Body of pancreas (tissue), 4 donors: ENCODE measurements at regions not wholly inside any gene's neighbourhood (a gene's known extent, or its start where the extent isn't known, plus 50 kb on each side); places are given as distances from the start of the nearest gene placed in this dataset.

Experiments used
- POLR2A ChIP-seq, 3 donors: fragments of 450-650 bp; IDR thresholded peaks; one replicate each; pipeline ENCODE4 v1.6.1; 2016; ENCODE audit warnings: antibody characterized with exemption in 3 of 3, mild to moderate bottlenecking in 2 of 3
- TF ChIP-seq, protein P1 (sequence below), 7 experiments: fragments of 450-650 bp in 4 of 7; fragments of 200-600 bp in 3 of 7; sonication (generic) in 3 of 7; IDR thresholded peaks; one replicate each; pipeline ENCODE4 v1.5.1; 2016 to 2019; ENCODE audit warnings: antibody characterized with exemption in 7 of 7

DNA sequence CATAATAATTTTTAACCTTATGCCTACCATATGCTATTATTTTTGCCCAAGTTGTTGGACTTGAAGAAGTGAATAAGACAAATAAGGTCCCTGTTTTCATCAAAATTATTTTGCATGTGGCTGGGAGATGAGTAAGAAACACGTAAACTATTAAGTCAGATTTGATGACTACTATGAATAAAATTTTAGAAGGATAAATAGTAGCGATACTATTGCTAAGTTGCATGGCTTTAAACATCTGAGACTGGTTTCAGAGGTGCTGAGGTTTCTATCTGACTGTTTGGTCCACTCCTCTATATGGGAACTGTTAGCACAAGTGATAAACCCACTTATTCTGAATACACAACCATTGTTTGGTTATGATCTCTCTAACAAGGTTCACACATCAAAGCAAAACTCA lies 674.3 kb upstream of the MDGA2 start:
- TF ChIP-seq POLR2A (IDR thresholded peaks at IDR 0.05) = no peak
- TF ChIP-seq, protein P1, sequence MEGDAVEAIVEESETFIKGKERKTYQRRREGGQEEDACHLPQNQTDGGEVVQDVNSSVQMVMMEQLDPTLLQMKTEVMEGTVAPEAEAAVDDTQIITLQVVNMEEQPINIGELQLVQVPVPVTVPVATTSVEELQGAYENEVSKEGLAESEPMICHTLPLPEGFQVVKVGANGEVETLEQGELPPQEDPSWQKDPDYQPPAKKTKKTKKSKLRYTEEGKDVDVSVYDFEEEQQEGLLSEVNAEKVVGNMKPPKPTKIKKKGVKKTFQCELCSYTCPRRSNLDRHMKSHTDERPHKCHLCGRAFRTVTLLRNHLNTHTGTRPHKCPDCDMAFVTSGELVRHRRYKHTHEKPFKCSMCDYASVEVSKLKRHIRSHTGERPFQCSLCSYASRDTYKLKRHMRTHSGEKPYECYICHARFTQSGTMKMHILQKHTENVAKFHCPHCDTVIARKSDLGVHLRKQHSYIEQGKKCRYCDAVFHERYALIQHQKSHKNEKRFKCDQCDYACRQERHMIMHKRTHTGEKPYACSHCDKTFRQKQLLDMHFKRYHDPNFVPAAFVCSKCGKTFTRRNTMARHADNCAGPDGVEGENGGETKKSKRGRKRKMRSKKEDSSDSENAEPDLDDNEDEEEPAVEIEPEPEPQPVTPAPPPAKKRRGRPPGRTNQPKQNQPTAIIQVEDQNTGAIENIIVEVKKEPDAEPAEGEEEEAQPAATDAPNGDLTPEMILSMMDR (IDR thresholded peaks at IDR 0.05) = no peak
